ENCODE measurements at regions not wholly inside any gene's neighbourhood (a gene's known extent, or its start where the extent isn't known, plus 50 kb on each side); places are given as distances from the start of the nearest gene placed in this dataset.

- TF ChIP-seq, protein P1, sequence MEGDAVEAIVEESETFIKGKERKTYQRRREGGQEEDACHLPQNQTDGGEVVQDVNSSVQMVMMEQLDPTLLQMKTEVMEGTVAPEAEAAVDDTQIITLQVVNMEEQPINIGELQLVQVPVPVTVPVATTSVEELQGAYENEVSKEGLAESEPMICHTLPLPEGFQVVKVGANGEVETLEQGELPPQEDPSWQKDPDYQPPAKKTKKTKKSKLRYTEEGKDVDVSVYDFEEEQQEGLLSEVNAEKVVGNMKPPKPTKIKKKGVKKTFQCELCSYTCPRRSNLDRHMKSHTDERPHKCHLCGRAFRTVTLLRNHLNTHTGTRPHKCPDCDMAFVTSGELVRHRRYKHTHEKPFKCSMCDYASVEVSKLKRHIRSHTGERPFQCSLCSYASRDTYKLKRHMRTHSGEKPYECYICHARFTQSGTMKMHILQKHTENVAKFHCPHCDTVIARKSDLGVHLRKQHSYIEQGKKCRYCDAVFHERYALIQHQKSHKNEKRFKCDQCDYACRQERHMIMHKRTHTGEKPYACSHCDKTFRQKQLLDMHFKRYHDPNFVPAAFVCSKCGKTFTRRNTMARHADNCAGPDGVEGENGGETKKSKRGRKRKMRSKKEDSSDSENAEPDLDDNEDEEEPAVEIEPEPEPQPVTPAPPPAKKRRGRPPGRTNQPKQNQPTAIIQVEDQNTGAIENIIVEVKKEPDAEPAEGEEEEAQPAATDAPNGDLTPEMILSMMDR (IDR thresholded peaks at IDR 0.05; ENCODE audit: low read depth, low read length), result no peak
- TF ChIP-seq EZH2phosphoT487 (IDR thresholded peaks at IDR 0.05; ENCODE audit: low read depth), result no peak
Observed at GRCh38 chr13:105050686-105051085, 1484.8 kb downstream of the EFNB2 start.

Data from OCI-LY3 (cell line).